ENCODE measurements at regions not wholly inside any gene's neighbourhood (a gene's known extent, or its start where the extent isn't known, plus 50 kb on each side); places are given as distances from the start of the nearest gene placed in this dataset.

GRCh38 chr4:66667249-66667648, 878.1 kb downstream of the CENPC start:
- TF ChIP-seq FOXK2 (IDR thresholded peaks at IDR 0.05), result no peak
- no peak for TF ChIP-seq TARDBP (IDR thresholded peaks at IDR 0.05)
- TF ChIP-seq BHLHE40 (IDR thresholded peaks at IDR 0.05; ENCODE audit: borderline replicate concordance), result no peak
- TF ChIP-seq FOXM1 (IDR thresholded peaks at IDR 0.05; ENCODE audit: borderline replicate concordance), result no peak
- no peak for TF ChIP-seq SP1 (IDR thresholded peaks at IDR 0.05)
- no peak for TF ChIP-seq SUZ12 (IDR thresholded peaks at IDR 0.05)
- TF ChIP-seq NFRKB (IDR thresholded peaks at IDR 0.05), result no peak
- TF ChIP-seq ZNF384 (IDR thresholded peaks at IDR 0.05), result no peak
- no peak for TF ChIP-seq FOXA1 (IDR thresholded peaks at IDR 0.05)
- TF ChIP-seq CTBP1 (IDR thresholded peaks at IDR 0.05; ENCODE audit: borderline replicate concordance), result no peak
- TF ChIP-seq LEF1 (IDR thresholded peaks at IDR 0.05; ENCODE audit: borderline replicate concordance), result no peak
- TF ChIP-seq ARNT (IDR thresholded peaks at IDR 0.05), result no peak
- no peak for TF ChIP-seq PKNOX1 (IDR thresholded peaks at IDR 0.05)
- no peak for TF ChIP-seq L3MBTL2 (conservative IDR thresholded peaks at IDR 0.05)
